ENCODE measurements at regions not wholly inside any gene's neighbourhood (a gene's known extent, or its start where the extent isn't known, plus 50 kb on each side); places are given as distances from the start of the nearest gene placed in this dataset.

DNA sequence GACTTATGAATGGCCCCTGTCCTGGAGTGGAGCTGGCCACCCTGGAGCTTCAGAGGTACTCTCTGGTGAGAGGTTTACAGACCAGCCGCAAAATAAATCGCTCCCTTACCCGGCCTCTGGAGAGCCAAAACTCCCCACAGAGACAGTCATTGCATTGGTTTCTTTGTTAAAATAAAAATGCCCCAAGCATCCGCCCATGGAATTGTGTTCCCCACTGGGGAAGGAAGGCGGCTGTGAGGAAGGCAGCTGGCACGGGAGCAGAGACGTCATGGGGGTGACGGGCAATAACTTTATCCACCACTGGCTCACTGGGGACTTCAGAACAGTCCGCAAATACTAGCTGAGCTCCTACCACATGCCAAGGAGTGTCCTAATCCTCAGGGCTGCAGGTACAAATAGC is 266.2 kb upstream of the FOXF1 start:
- no peak for TF ChIP-seq POLR2A (IDR thresholded peaks at IDR 0.05; ENCODE audit: low read depth, low read length)
- no peak for TF ChIP-seq POLR2AphosphoS5 (IDR thresholded peaks at IDR 0.05; ENCODE audit: low read depth, low read length)
- TF ChIP-seq TAF1 (IDR thresholded peaks at IDR 0.05; ENCODE audit: low read depth, low read length): no peak
- no peak for TF ChIP-seq POU2F2 (IDR thresholded peaks at IDR 0.05; ENCODE audit: low read depth, low read length)
